HepG2 (cell line): ENCODE measurements at regions not wholly inside any gene's neighbourhood (a gene's known extent, or its start where the extent isn't known, plus 50 kb on each side); places are given as distances from the start of the nearest gene placed in this dataset.

Experiments
- KAT8 ChIP-seq: IDR thresholded peaks from 2 replicates; pipeline ENCODE4 v1.6.1; 2016; ENCODE audit warnings: missing genetic modification reagents, missing compliant biosample characterization
- MTF1 ChIP-seq: sonication (generic); formaldehyde crosslinking; IDR thresholded peaks from 2 replicates; pipeline ENCODE4 v1.5.0; 2020; ENCODE audit warnings: missing genetic modification reagents
- RAD51 ChIP-seq: fragments of 450-650 bp; IDR thresholded peaks from 2 replicates; pipeline ENCODE4 v1.6.1; 2016; ENCODE audit warnings: borderline replicate concordance
- TF ChIP-seq, protein P1 (sequence below): sonication (generic); formaldehyde crosslinking; IDR thresholded peaks from 2 replicates; pipeline ENCODE4 v1.4.0; 2020; ENCODE audit warnings: missing genetic modification reagents, borderline replicate concordance
- TF ChIP-seq, protein P2 (sequence below): sonication (generic); formaldehyde crosslinking; IDR thresholded peaks from 2 replicates; pipeline ENCODE4 v1.9.0; 2022; ENCODE audit warnings: low read depth, missing genetic modification reagents
- TF ChIP-seq, protein P3 (sequence below): IDR thresholded peaks from 2 replicates; pipeline ENCODE4 v1.6.1; 2016; ENCODE audit warnings: missing genetic modification reagents, missing compliant biosample characterization
- TF ChIP-seq, protein P4 (sequence below): sonication (generic); formaldehyde crosslinking; IDR thresholded peaks from 2 replicates; pipeline ENCODE4 v1.8.1; 2023; ENCODE audit warnings: mild to moderate bottlenecking, moderate library complexity, missing genetic modification reagents
- TF ChIP-seq, protein P5 (sequence below): sonication (generic); formaldehyde crosslinking; IDR thresholded peaks from 2 replicates; pipeline ENCODE4 v1.8.1; 2023; ENCODE audit warnings: missing genetic modification reagents, mild to moderate bottlenecking, borderline replicate concordance

DNA sequence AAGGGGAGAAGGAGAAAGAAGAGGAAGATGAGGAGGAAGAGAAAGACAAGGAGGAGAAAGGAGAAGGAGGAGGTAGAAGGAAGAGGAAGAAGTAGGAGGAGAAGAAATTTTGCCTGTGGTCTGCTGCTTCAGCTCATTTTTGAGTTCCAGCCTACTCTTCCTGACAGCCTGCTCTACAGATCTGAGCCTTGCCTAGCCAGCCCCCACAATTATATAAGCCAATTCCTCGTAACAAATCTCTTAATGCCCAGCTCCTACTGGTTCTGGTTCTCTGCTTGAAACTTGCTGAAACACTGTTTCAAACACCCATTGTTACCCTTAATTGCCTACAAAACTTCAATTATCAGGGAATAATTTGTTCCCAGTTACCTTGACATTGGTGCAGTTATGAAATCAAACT, 1014.2 kb upstream of the CELF4 start (continued):
- TF ChIP-seq, protein P1, sequence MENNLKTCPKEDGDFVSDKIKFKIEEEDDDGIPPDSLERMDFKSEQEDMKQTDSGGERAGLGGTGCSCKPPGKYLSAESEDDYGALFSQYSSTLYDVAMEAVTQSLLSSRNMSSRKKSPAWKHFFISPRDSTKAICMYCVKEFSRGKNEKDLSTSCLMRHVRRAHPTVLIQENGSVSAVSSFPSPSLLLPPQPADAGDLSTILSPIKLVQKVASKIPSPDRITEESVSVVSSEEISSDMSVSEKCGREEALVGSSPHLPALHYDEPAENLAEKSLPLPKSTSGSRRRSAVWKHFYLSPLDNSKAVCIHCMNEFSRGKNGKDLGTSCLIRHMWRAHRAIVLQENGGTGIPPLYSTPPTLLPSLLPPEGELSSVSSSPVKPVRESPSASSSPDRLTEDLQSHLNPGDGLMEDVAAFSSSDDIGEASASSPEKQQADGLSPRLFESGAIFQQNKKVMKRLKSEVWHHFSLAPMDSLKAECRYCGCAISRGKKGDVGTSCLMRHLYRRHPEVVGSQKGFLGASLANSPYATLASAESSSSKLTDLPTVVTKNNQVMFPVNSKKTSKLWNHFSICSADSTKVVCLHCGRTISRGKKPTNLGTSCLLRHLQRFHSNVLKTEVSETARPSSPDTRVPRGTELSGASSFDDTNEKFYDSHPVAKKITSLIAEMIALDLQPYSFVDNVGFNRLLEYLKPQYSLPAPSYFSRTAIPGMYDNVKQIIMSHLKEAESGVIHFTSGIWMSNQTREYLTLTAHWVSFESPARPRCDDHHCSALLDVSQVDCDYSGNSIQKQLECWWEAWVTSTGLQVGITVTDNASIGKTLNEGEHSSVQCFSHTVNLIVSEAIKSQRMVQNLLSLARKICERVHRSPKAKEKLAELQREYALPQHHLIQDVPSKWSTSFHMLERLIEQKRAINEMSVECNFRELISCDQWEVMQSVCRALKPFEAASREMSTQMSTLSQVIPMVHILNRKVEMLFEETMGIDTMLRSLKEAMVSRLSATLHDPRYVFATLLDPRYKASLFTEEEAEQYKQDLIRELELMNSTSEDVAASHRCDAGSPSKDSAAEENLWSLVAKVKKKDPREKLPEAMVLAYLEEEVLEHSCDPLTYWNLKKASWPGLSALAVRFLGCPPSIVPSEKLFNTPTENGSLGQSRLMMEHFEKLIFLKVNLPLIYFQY (CRISPR knock-in tag), result no peak
- TF ChIP-seq RAD51 (no peak), MTF1 (CRISPR knock-in tag) (no peak), KAT8 (CRISPR knock-in tag) (no peak)
- TF ChIP-seq, protein P2, sequence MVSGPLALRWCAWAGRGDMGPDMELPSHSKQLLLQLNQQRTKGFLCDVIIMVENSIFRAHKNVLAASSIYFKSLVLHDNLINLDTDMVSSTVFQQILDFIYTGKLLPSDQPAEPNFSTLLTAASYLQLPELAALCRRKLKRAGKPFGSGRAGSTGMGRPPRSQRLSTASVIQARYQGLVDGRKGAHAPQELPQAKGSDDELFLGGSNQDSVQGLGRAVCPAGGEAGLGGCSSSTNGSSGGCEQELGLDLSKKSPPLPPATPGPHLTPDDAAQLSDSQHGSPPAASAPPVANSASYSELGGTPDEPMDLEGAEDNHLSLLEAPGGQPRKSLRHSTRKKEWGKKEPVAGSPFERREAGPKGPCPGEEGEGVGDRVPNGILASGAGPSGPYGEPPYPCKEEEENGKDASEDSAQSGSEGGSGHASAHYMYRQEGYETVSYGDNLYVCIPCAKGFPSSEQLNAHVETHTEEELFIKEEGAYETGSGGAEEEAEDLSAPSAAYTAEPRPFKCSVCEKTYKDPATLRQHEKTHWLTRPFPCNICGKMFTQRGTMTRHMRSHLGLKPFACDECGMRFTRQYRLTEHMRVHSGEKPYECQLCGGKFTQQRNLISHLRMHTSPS, result no peak
- TF ChIP-seq, protein P3, sequence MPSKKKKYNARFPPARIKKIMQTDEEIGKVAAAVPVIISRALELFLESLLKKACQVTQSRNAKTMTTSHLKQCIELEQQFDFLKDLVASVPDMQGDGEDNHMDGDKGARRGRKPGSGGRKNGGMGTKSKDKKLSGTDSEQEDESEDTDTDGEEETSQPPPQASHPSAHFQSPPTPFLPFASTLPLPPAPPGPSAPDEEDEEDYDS (CRISPR knock-in tag), result no peak
- TF ChIP-seq, protein P4, sequence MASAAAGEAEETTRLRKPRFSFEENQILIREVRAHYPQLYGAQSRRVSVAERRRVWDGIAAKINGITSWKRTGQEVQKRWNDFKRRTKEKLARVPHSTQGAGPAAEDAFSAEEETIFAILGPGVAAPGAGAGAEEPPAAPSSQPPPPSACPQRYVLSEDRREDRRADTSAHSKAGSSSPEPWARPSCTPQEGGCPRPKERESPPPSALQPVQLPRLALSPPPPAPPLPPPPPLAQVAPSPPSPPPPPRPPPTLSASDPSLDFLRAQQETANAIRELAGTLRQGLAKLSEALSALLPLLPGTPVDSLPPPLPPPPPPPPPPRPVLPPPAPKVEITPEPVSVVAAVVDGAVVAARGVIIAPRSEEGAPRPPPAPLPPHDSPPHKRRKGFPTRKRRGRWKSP (CRISPR knock-in tag), result no peak
- TF ChIP-seq, protein P5, sequence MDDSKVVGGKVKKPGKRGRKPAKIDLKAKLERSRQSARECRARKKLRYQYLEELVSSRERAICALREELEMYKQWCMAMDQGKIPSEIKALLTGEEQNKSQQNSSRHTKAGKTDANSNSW (CRISPR knock-in tag), result no peak
